Breast epithelium (tissue), 3 donors: ENCODE measurements at regions not wholly inside any gene's neighbourhood (a gene's known extent, or its start where the extent isn't known, plus 50 kb on each side); places are given as distances from the start of the nearest gene placed in this dataset.

Experiments
- POLR2A ChIP-seq: fragments of 450-650 bp; IDR thresholded peaks from one replicate; pipeline ENCODE4 v1.6.1; 2016; ENCODE audit warnings: antibody characterized with exemption, mild to moderate bottlenecking, moderate library complexity
- POLR2AphosphoS5 ChIP-seq, 3 donors: sonication (generic); formaldehyde crosslinking; IDR thresholded peaks; one replicate each; pipeline ENCODE4 v1.6.1; 2017; ENCODE audit warnings: antibody characterized with exemption in 3 of 3
- TF ChIP-seq, protein P1 (sequence below), 3 donors: fragments of 450-650 bp; IDR thresholded peaks; one replicate each; pipeline ENCODE4 v1.5.1; 2016 to 2017; ENCODE audit warnings: antibody characterized with exemption in 3 of 3, mild to moderate bottlenecking in 3 of 3, moderate library complexity in 3 of 3

DNA sequence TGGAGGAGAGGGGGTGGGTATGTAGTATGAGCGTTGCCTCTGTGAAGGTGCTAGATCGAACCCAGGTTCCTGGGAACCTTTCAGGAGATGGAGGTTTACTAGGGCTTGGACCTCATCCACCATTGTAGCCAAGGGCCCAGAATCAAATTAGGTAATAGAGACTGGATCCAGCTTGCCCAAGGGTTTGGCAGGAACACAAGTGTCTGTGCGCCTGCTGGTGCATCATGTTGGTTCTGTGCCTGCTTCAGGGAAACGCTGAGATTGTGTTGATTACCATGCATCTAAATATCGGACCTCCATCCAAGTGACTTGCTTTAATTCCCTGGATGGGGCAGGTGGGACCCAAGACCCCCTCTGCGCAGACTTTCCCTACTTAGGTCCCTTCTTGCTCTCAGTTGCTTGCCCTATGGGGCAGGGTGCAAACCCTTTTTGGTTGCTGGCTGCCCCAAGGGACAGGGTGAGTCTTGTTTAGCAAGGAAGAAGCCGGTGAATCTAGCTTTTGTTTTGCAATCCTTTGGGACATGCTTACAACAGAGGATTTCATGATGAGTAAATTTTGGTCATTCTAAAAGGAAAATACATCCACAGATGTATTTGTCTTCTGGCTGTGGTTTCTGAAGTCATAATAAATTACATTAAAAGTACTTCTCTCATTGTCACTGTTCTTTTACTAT lies 189.8 kb upstream of the PRICKLE1 start:
- TF ChIP-seq, protein P1, sequence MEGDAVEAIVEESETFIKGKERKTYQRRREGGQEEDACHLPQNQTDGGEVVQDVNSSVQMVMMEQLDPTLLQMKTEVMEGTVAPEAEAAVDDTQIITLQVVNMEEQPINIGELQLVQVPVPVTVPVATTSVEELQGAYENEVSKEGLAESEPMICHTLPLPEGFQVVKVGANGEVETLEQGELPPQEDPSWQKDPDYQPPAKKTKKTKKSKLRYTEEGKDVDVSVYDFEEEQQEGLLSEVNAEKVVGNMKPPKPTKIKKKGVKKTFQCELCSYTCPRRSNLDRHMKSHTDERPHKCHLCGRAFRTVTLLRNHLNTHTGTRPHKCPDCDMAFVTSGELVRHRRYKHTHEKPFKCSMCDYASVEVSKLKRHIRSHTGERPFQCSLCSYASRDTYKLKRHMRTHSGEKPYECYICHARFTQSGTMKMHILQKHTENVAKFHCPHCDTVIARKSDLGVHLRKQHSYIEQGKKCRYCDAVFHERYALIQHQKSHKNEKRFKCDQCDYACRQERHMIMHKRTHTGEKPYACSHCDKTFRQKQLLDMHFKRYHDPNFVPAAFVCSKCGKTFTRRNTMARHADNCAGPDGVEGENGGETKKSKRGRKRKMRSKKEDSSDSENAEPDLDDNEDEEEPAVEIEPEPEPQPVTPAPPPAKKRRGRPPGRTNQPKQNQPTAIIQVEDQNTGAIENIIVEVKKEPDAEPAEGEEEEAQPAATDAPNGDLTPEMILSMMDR (IDR thresholded peaks at IDR 0.05) = no peak
- no peak for TF ChIP-seq POLR2A
- peak in 2 of 3 donors; percentile 11 to 15 for TF ChIP-seq POLR2AphosphoS5 (IDR thresholded peaks at IDR 0.05)
